RWPE2 (cell line): ENCODE measurements at regions not wholly inside any gene's neighbourhood (a gene's known extent, or its start where the extent isn't known, plus 50 kb on each side); places are given as distances from the start of the nearest gene placed in this dataset.

ENCODE experiments used
- ATAC-seq: fragments of 200-7000 bp; cut with Tn5 transposase; 3 replicates; pipeline ENCODE4 v1.9.1; 2021; ENCODE audit warnings: low read depth
- DNase-seq: peaks from one replicate; pipeline ENCODE4 v3.0.0-alpha.2; 2020; ENCODE audit warnings: low spot score
- H3K27ac ChIP-seq: fragments of 450-650 bp; 2 replicates; pipeline ENCODE4 v1.5.1; 2017; ENCODE audit warnings: mild to moderate bottlenecking; ENCODE audit not compliant: poor library complexity, severe bottlenecking
- H3K27me3 ChIP-seq: fragments of 250-450 bp; sonication (Bioruptor Pico); 2 replicates; pipeline ENCODE4 v1.5.1; 2021; ENCODE audit warnings: mild to moderate bottlenecking, moderate library complexity; ENCODE audit not compliant: insufficient read depth, poor library complexity, severe bottlenecking
- H3K36me3 ChIP-seq: fragments of 250-450 bp; sonication (Bioruptor Pico); 2 replicates; pipeline ENCODE4 v1.5.1; 2020; ENCODE audit warnings: low read depth, mild to moderate bottlenecking, moderate library complexity
- H3K4me1 ChIP-seq: fragments of 250-450 bp; sonication (Bioruptor Pico); 2 replicates; pipeline ENCODE4 v1.5.1; 2021; ENCODE audit warnings: mild to moderate bottlenecking, moderate library complexity; ENCODE audit not compliant: insufficient read depth, poor library complexity, severe bottlenecking
- H3K4me3 ChIP-seq: fragments of 250-450 bp; sonication (Bioruptor Pico); 2 replicates; pipeline ENCODE4 v1.5.1; 2021; ENCODE audit warnings: mild to moderate bottlenecking, moderate library complexity; ENCODE audit not compliant: severe bottlenecking
- H3K9me3 ChIP-seq: fragments of 250-450 bp; sonication (Bioruptor Pico); 2 replicates; pipeline ENCODE4 v1.5.1; 2021; ENCODE audit warnings: mild to moderate bottlenecking, moderate library complexity; ENCODE audit not compliant: severe bottlenecking
- TF ChIP-seq, protein P1 (sequence below): fragments of 450-650 bp; IDR thresholded peaks from one replicate; pipeline ENCODE4 v1.5.1; 2017; ENCODE audit warnings: mild to moderate bottlenecking, moderate library complexity; ENCODE audit not compliant: poor library complexity, severe bottlenecking

DNA sequence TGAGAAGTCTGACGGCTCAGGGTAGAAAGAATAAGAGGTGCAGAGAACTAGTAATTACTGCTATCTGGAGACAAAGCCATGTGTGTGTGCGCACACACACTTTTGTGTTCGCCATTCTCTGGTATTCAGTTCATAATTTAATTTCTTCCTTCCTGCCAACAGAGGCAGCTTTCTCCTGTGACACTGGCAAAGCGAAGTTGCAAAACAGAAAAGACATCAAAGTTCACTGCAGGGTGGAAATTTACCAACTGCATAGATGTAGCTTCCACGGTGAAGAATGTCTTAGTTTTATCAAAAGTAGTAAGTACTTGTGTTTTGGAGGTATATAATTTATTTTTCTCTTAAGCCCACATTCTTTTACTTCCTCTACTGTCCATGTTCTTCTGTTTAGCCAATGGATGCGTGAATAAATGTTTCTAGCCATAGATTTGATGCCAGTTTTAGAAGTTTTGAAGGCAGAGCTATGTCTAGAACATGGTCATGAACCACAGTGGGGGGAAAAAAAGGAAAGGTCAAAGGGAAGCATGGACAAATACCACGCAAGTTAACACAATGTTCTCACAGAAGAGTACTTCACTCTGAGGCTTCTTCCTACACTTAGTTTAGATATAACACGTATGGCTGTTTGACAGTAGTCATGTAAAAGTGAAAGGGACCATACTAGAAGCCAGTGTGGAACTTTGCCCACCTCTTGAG lies 536.5 kb upstream of the GRIA1 start:
- Histone ChIP-seq H3K27ac (no peak overlapping the region), H3K36me3 (no peaks in the 10 kb centered on the region), H3K9me3 (peaks cover under 1% of the 10 kb centered on the region), H3K27me3 (peaks cover 5% of the 10 kb centered on the region), H3K4me3 (no peak overlapping the region), H3K4me1 (no peaks in the 10 kb centered on the region)
- TF ChIP-seq, protein P1, sequence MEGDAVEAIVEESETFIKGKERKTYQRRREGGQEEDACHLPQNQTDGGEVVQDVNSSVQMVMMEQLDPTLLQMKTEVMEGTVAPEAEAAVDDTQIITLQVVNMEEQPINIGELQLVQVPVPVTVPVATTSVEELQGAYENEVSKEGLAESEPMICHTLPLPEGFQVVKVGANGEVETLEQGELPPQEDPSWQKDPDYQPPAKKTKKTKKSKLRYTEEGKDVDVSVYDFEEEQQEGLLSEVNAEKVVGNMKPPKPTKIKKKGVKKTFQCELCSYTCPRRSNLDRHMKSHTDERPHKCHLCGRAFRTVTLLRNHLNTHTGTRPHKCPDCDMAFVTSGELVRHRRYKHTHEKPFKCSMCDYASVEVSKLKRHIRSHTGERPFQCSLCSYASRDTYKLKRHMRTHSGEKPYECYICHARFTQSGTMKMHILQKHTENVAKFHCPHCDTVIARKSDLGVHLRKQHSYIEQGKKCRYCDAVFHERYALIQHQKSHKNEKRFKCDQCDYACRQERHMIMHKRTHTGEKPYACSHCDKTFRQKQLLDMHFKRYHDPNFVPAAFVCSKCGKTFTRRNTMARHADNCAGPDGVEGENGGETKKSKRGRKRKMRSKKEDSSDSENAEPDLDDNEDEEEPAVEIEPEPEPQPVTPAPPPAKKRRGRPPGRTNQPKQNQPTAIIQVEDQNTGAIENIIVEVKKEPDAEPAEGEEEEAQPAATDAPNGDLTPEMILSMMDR = no peak
- no peak for ATAC-seq
- DNase-seq = no peak

DNA sequence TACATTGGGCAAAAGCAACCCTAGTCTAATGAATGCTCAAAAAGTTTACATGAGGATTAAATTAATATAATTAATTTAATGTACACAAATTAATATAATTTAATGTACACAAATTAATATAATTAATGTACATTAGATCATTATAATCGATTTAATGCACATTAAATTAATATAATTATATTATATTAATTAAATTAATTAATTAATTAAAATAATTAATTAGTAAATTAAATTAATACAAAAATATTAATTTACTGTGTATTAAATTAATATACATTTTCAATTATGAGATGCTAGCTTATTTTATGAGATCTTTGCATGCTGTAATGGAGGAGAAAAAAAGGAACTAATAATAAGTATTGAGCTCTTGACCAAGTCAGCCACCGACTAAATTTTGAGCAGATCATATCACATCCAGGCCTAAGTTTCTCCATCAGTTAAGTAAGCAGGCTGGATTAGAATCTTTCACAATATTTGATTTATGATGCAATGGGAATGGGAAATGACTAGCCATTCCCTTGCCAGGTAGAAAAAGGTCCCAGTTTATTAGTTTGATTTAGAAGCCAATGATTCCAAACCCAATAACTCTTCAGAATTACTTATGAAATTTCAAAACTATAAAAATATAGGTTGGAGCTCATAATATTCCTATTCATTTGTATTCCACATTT lies 533.4 kb upstream of the GRIA1 start:
- no peak for ATAC-seq

GRCh38 chr5:152978141-152978835 lies 512.2 kb upstream of the GRIA1 start:
- H3K27ac ChIP-seq = no peak overlapping the region
- TF ChIP-seq, protein P1 = no peak
- H3K9me3 ChIP-seq = no peaks in the 10 kb centered on the region
- no peaks in the 10 kb centered on the region for H3K36me3 ChIP-seq
- ATAC-seq (no peak), DNase-seq (no peak)
- no peaks in the 10 kb centered on the region for H3K4me1 ChIP-seq
- H3K4me3 ChIP-seq = no peak overlapping the region
- H3K27me3 ChIP-seq = no peaks in the 10 kb centered on the region

More for the DNA sequence above, 533.4 kb upstream of the GRIA1 start:
- Histone ChIP-seq H3K4me1 (no peaks in the 10 kb centered on the region), H3K27ac (no peak overlapping the region), H3K9me3 (peaks cover 2% of the 10 kb centered on the region), H3K27me3 (peaks cover 8% of the 10 kb centered on the region), H3K4me3 (no peak overlapping the region), H3K36me3 (no peaks in the 10 kb centered on the region)
- TF ChIP-seq, protein P1 = no peak
- DNase-seq = no peak

DNA sequence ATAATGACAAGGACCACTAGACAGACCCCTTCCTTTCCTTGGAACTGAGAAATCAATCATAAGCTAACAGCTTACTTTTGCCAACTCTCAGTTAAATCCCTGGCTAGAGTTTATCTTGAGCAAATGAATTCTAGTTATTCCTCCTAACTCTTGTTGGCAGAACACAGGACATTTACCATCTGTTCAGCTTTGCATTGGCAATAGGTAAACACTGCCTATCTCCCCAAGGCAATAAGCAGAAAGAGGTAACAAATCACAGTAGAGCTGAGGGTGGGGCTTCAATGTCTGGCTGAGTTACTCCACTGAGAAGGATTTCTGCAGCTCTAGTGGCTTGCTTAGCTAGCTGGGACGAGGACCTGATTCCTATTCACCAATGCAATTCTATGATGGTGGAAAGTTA lies 503.3 kb upstream of the GRIA1 start:
- Histone ChIP-seq H3K4me1 (peaks cover 5% of the 10 kb centered on the region), H3K27me3 (no peaks in the 10 kb centered on the region), H3K4me3 (no peak overlapping the region), H3K36me3 (no peaks in the 10 kb centered on the region), H3K27ac (no peak overlapping the region), H3K9me3 (no peaks in the 10 kb centered on the region)
- no peak for DNase-seq
- ATAC-seq = no peak
- TF ChIP-seq, protein P1 = no peak
